Panc1 (cell line): ENCODE measurements at regions not wholly inside any gene's neighbourhood (a gene's known extent, or its start where the extent isn't known, plus 50 kb on each side); places are given as distances from the start of the nearest gene placed in this dataset.

Source experiments
- CTCF ChIP-seq: fragments of 450-650 bp; IDR thresholded peaks from 2 replicates; pipeline ENCODE4 v1.5.1; 2017; ENCODE audit warnings: mild to moderate bottlenecking
- POLR2AphosphoS5 ChIP-seq: IDR thresholded peaks from 2 replicates; pipeline ENCODE4 v1.6.1; 2012; ENCODE audit warnings: mild to moderate bottlenecking, low read depth, low read length, moderate library complexity

- TF ChIP-seq CTCF, result no peak
- TF ChIP-seq POLR2AphosphoS5, result no peak
These were observed 523.9 kb downstream of the SLC4A3 start for GRCh38 chr2:220151341-220151740.
